Progenitor cell of endocrine pancreas (in vitro differentiated cells): ENCODE measurements at regions not wholly inside any gene's neighbourhood (a gene's known extent, or its start where the extent isn't known, plus 50 kb on each side); places are given as distances from the start of the nearest gene placed in this dataset.

Source experiments
- DNase-seq: peaks from one replicate; pipeline ENCODE4 v3.0.0; 2021; ENCODE audit warnings: low spot score; ENCODE audit not compliant: unreplicated experiment
- H3K27ac Mint-ChIP-seq: 2 replicates; pipeline ENCODE4 v1.8.0; 2021; ENCODE audit warnings: mild to moderate bottlenecking, moderate library complexity, mixed read lengths
- H3K27me3 Mint-ChIP-seq: 2 replicates; pipeline ENCODE4 v1.8.0; 2021; ENCODE audit warnings: mixed read lengths
- H3K36me3 Mint-ChIP-seq: 2 replicates; pipeline ENCODE4 v1.8.0; 2022; ENCODE audit warnings: mixed read lengths; ENCODE audit not compliant: insufficient read depth
- H3K4me1 Mint-ChIP-seq: 2 replicates; pipeline ENCODE4 v1.8.0; 2021; ENCODE audit warnings: low read depth, mixed read lengths
- H3K4me3 Mint-ChIP-seq: 2 replicates; pipeline ENCODE4 v1.8.0; 2021; ENCODE audit warnings: low read depth, mild to moderate bottlenecking, moderate library complexity, mixed read lengths
- H3K9me3 Mint-ChIP-seq: 2 replicates; pipeline ENCODE4 v1.8.0; 2021; ENCODE audit warnings: low read depth, mixed read lengths
- TF ChIP-seq, protein P1 (sequence below): fragments of 200-600 bp; sonication (generic); IDR thresholded peaks from one replicate; pipeline ENCODE4 v1.5.0; 2021; ENCODE audit warnings: antibody characterized with exemption, mild to moderate bottlenecking; ENCODE audit not compliant: unreplicated experiment

DNA sequence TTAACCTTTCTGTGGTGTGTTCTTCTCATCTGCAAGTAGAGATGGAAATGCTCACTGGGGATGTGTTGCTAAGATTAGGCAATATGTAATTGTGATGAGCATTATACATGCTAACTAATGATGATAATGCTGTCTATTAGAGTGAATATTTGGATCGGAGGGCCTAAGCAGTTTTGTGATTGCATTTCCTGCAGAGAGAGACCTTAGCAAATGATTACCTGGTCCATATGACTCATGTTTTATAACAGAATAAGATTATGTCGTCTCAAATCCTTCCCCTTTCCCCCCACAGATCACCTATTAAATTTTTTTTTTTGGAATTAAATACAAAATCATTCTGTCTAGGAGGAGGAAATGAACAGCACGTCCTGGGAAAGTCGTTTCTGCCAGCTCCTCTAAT lies 82.7 kb downstream of the IZUMO3 start:
- H3K27me3 Mint-ChIP-seq = no peaks in the 10 kb centered on the region
- H3K9me3 Mint-ChIP-seq = no peaks in the 10 kb centered on the region

DNA sequence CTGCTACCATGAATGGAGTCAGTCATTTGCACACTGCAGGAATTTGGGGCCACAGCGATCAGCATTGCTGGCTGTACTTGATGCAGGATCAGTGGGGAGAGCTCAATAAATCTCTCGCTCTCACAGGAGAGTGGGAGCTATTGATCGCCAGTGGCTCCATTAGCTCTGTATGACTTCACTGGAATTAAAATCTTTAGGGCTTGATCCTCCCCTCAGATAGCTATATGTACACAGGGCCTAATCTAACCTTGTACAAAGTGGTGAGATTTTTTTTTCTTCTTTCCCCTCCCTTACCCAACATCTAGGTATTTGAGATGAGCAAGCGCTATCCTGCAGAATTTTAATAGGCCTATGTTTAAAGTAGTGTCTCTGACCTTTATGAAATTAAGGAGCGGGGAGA lies 84.9 kb downstream of the IZUMO3 start:
- H3K4me3 Mint-ChIP-seq = no peak overlapping the region
- H3K4me1 Mint-ChIP-seq = peaks cover 21% of the 10 kb centered on the region
- H3K27ac Mint-ChIP-seq = no peak overlapping the region
- H3K9me3 Mint-ChIP-seq = no peaks in the 10 kb centered on the region
- H3K36me3 Mint-ChIP-seq = no peaks in the 10 kb centered on the region
- no peaks in the 10 kb centered on the region for H3K27me3 Mint-ChIP-seq
- DNase-seq = no peak
- TF ChIP-seq, protein P1, sequence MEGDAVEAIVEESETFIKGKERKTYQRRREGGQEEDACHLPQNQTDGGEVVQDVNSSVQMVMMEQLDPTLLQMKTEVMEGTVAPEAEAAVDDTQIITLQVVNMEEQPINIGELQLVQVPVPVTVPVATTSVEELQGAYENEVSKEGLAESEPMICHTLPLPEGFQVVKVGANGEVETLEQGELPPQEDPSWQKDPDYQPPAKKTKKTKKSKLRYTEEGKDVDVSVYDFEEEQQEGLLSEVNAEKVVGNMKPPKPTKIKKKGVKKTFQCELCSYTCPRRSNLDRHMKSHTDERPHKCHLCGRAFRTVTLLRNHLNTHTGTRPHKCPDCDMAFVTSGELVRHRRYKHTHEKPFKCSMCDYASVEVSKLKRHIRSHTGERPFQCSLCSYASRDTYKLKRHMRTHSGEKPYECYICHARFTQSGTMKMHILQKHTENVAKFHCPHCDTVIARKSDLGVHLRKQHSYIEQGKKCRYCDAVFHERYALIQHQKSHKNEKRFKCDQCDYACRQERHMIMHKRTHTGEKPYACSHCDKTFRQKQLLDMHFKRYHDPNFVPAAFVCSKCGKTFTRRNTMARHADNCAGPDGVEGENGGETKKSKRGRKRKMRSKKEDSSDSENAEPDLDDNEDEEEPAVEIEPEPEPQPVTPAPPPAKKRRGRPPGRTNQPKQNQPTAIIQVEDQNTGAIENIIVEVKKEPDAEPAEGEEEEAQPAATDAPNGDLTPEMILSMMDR = no peak

More for the DNA sequence above, 82.7 kb downstream of the IZUMO3 start:
- H3K4me3 Mint-ChIP-seq = no peak overlapping the region
- TF ChIP-seq, protein P1 = no peak
- H3K27ac Mint-ChIP-seq = no peak overlapping the region
- no peak for DNase-seq
- no peaks in the 10 kb centered on the region for H3K36me3 Mint-ChIP-seq
- H3K4me1 Mint-ChIP-seq = peaks cover 21% of the 10 kb centered on the region

GRCh38 chr9:24459953-24460352 lies 85.7 kb downstream of the IZUMO3 start:
- Mint-ChIP-seq H3K9me3 (no peaks in the 10 kb centered on the region), H3K27me3 (no peaks in the 10 kb centered on the region), H3K27ac (no peak overlapping the region), H3K4me1 (peaks cover 21% of the 10 kb centered on the region), H3K4me3 (no peak overlapping the region), H3K36me3 (no peaks in the 10 kb centered on the region)
- TF ChIP-seq, protein P1 = no peak
- DNase-seq = no peak

DNA sequence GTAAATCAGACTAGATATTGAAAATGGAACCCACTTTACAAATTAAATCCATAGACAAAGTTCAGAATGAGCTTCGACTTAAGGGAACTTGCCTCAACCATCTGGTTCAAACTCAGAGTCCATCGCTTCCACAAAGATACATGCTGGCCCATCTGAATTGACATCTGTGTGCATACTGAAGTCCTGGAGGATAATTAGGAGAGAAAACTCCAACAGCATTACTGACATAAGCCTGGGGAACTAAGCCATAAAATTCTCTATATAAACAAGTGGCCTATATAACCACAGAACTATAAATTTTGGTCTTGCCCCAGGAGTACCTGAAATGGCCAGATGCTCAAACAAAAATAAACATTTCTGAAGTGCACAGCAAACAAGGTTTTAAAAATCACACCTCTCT lies 94.4 kb downstream of the IZUMO3 start:
- H3K4me3 Mint-ChIP-seq = no peak overlapping the region
- no peaks in the 10 kb centered on the region for H3K9me3 Mint-ChIP-seq
- DNase-seq = no peak
- no peak overlapping the region for H3K27ac Mint-ChIP-seq
- H3K27me3 Mint-ChIP-seq = no peaks in the 10 kb centered on the region
- no peaks in the 10 kb centered on the region for H3K4me1 Mint-ChIP-seq
- no peaks in the 10 kb centered on the region for H3K36me3 Mint-ChIP-seq
- TF ChIP-seq, protein P1 = no peak

DNA sequence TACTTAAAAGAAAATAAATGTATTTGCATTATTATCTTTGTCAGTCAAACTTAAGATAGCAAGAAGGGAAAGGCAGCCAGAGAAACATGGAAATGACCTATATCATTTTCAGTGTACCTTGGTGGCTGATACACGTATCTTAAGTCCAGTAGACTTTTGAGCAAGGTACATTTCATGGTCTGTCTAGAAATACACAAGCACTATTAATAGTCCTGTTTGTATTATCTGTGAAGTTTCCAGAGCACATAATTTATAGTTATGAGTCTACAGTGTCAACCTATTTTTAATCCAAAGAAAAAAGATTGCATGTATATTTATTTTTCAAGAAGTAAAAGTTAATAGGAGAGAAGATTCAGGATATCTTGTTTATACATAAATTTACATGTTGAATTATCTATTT lies 95.7 kb downstream of the IZUMO3 start:
- H3K4me3 Mint-ChIP-seq = no peak overlapping the region
- no peaks in the 10 kb centered on the region for H3K36me3 Mint-ChIP-seq
- DNase-seq = no peak
- TF ChIP-seq, protein P1 = no peak
- H3K4me1 Mint-ChIP-seq = no peaks in the 10 kb centered on the region
- no peaks in the 10 kb centered on the region for H3K27me3 Mint-ChIP-seq
- H3K9me3 Mint-ChIP-seq = no peaks in the 10 kb centered on the region
- H3K27ac Mint-ChIP-seq = no peak overlapping the region
